Activated B cell treated with CpG ODN at 0.5 μM for 24 hours (primary cell): ENCODE measurements at regions not wholly inside any gene's neighbourhood (a gene's known extent, or its start where the extent isn't known, plus 50 kb on each side); places are given as distances from the start of the nearest gene placed in this dataset.
"Not testable (repeated sequence)": the region's sequence is repeated elsewhere in the genome, so short reads cannot be mapped to it uniquely, and the experiment has no call there.

Experiments
- ATAC-seq: fragments of 200-7000 bp; cut with Tn5 transposase; one replicate; pipeline ENCODE4 v1.10.0; 2021; ENCODE audit warnings: low read depth, mild to moderate bottlenecking, moderate library complexity
- CTCF ChIA-PET: fragments of 350-600 bp; sonication (Branson Sonifier 250); formaldehyde crosslinking; loops from one replicate; lab custom pipeline; 2021; ENCODE audit warnings: antibody characterized with exemption; lab: Charles Lee
- POLR2A ChIA-PET: fragments of 350-600 bp; sonication (Branson Sonifier 250); formaldehyde crosslinking; loops from one replicate; lab custom pipeline; 2021; ENCODE audit warnings: antibody characterized with exemption; lab: Charles Lee
- DNase-seq: peaks from one replicate; pipeline ENCODE4 v3.0.0; 2022
- H3K27ac Mint-ChIP-seq: one replicate; pipeline ENCODE4 v1.8.0; 2020; ENCODE audit warnings: mixed read lengths
- H3K27me3 Mint-ChIP-seq: one replicate; pipeline ENCODE4 v1.8.0; 2021; ENCODE audit warnings: mixed read lengths
- H3K36me3 Mint-ChIP-seq: one replicate; pipeline ENCODE4 v1.8.0; 2021; ENCODE audit warnings: low read depth, mixed read lengths
- H3K4me1 Mint-ChIP-seq: one replicate; pipeline ENCODE4 v1.8.0; 2021; ENCODE audit warnings: mixed read lengths
- H3K4me3 Mint-ChIP-seq: one replicate; pipeline ENCODE4 v1.8.0; 2020; ENCODE audit warnings: mild to moderate bottlenecking, mixed read lengths
- H3K9me3 Mint-ChIP-seq: one replicate; pipeline ENCODE4 v1.8.0; 2020; ENCODE audit warnings: mixed read lengths
- CTCF ChIP-seq: fragments of 200-600 bp; IDR thresholded peaks from one replicate; pipeline ENCODE4 v1.8.0; 2022; ENCODE audit warnings: antibody characterized with exemption, mild to moderate bottlenecking
- intact Hi-C: fragments of 100-400 bp; cut with micrococcal nuclease; formaldehyde crosslinking; loops from one replicate; pipeline ENCODE4 v1.15.1; 2024

- Mint-ChIP-seq H3K27ac (no peak overlapping the region), H3K27me3 (no peaks in the 10 kb centered on the region), H3K36me3 (no peaks in the 10 kb centered on the region), H3K4me1 (no peaks in the 10 kb centered on the region), H3K9me3 (peaks cover 9% of the 10 kb centered on the region), H3K4me3 (no peak overlapping the region)
- TF ChIP-seq CTCF: no peak
- ChIA-PET POLR2A (no interaction called here), CTCF (no interaction called here)
- intact Hi-C loops: no loop called here
- no peak for ATAC-seq
- DNase-seq: no peak
Measured at GRCh38 chr13:50543141-50543540, 300.4 kb downstream of the DLEU7 start.

- no peak overlapping the region for H3K4me3 Mint-ChIP-seq
- DNase-seq: no peak
- H3K4me1 Mint-ChIP-seq: peaks cover 4% of the 10 kb centered on the region
- H3K27me3 Mint-ChIP-seq: no peaks in the 10 kb centered on the region
- ATAC-seq: no peak
- intact Hi-C loops: no loop called here
- H3K9me3 Mint-ChIP-seq: peaks cover 4% of the 10 kb centered on the region
- no peak overlapping the region for H3K27ac Mint-ChIP-seq
- TF ChIP-seq CTCF: no peak
- H3K36me3 Mint-ChIP-seq: no peaks in the 10 kb centered on the region
- ChIA-PET POLR2A (no interaction called here), CTCF (no interaction called here)
Measured at GRCh38 chr13:50543782-50544181, 299.7 kb downstream of the DLEU7 start.

- no peak overlapping the region for H3K27ac Mint-ChIP-seq
- no peak for TF ChIP-seq CTCF
- no peaks in the 10 kb centered on the region for H3K27me3 Mint-ChIP-seq
- DNase-seq (no peak), ATAC-seq (no peak)
- H3K36me3 Mint-ChIP-seq: no peaks in the 10 kb centered on the region
- ChIA-PET POLR2A (no interaction called here), CTCF (no interaction called here)
- peaks cover under 1% of the 10 kb centered on the region for H3K9me3 Mint-ChIP-seq
- intact Hi-C loops: no loop called here
- peaks cover 4% of the 10 kb centered on the region for H3K4me1 Mint-ChIP-seq
- no peak overlapping the region for H3K4me3 Mint-ChIP-seq
Measured at GRCh38 chr13:50544211-50544610, 299.3 kb downstream of the DLEU7 start.

DNA sequence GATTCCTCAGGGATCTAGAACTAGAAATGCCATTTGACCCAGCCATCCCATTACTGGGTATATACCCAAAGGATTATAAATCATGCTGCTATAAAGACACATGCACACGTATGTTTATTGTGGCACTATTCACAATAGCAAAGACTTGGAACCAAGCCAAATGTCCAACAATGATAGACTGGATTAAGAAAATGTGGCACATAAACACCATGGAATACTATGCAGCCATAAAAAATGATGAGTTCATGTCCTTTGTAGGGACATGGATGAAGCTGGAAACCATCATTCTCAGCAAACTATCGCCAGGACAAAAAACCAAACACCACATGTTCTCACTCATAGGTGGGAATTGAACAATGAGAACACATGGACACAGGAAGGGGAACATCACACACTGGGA lies 296.3 kb downstream of the DLEU7 start:
- CTCF ChIA-PET, intact Hi-C loops, H3K27me3 Mint-ChIP-seq, POLR2A ChIA-PET, H3K4me1 Mint-ChIP-seq, H3K36me3 Mint-ChIP-seq, DNase-seq, ATAC-seq, H3K4me3 Mint-ChIP-seq, H3K9me3 Mint-ChIP-seq, H3K27ac Mint-ChIP-seq: not testable (repeated sequence)

GRCh38 chr13:50548586-50548985 lies 294.9 kb downstream of the DLEU7 start:
- Mint-ChIP-seq H3K4me3 (no peak overlapping the region), H3K4me1 (peaks cover 8% of the 10 kb centered on the region), H3K9me3 (peaks cover under 1% of the 10 kb centered on the region), H3K27me3 (no peaks in the 10 kb centered on the region), H3K36me3 (no peaks in the 10 kb centered on the region), H3K27ac (no peak overlapping the region)
- intact Hi-C loops: no loop called here
- POLR2A ChIA-PET: no interaction called here
- DNase-seq (no peak), ATAC-seq (no peak)
- TF ChIP-seq CTCF: no peak
- CTCF ChIA-PET: no interaction called here

- Mint-ChIP-seq H3K4me1 (peaks cover 8% of the 10 kb centered on the region), H3K4me3 (no peak overlapping the region), H3K27me3 (no peaks in the 10 kb centered on the region), H3K9me3 (peaks cover 6% of the 10 kb centered on the region), H3K36me3 (no peaks in the 10 kb centered on the region), H3K27ac (no peak overlapping the region)
- DNase-seq (no peak), ATAC-seq (no peak)
- ChIA-PET CTCF (no interaction called here), POLR2A (no interaction called here)
- no peak for TF ChIP-seq CTCF
- intact Hi-C loops: no loop called here
Measured at GRCh38 chr13:50549221-50549942, 294.1 kb downstream of the DLEU7 start.
